A549 (cell line): ENCODE measurements at regions not wholly inside any gene's neighbourhood (a gene's known extent, or its start where the extent isn't known, plus 50 kb on each side); places are given as distances from the start of the nearest gene placed in this dataset.

Experiments
- ATAC-seq, 2 experiments: fragments of 200-7000 bp in 1 of 2; fragments of >200 bp in 1 of 2; cut with Nextera tagmentation in 1 of 2; cut with Tn5 transposase in 1 of 2; 3 replicates each; pipeline versions ENCODE4 v1.8.0 to v1.9.1; 2018 to 2020; ENCODE audit warnings: mild to moderate bottlenecking in 1 of 2, moderate library complexity in 1 of 2
- CTCF ChIA-PET: fragments of 300-600 bp; sonication (Branson Sonifier 250); formaldehyde crosslinking; extraction: SDS; loops from one replicate; lab custom pipeline; 2021; ENCODE audit warnings: antibody characterized with exemption, inconsistent platforms; lab: Yijun Ruan, JAX
- POLR2A ChIA-PET: fragments of 350-600 bp; formaldehyde crosslinking; extraction: SDS; loops from one replicate; lab custom pipeline; 2021; ENCODE audit warnings: antibody characterized with exemption, inconsistent platforms; lab: Yijun Ruan, JAX
- DNase-seq, 2 experiments: peaks; one replicate each; pipeline versions ENCODE4 v3.0.0 to v3.0.0-alpha.2; 2011 to 2016; ENCODE audit warnings: low read depth in 1 of 2, low spot score in 1 of 2
- FAIRE-seq: peaks from 2 replicates; lab custom pipeline; 2011; peaks lifted over from hg19 to GRCh38; lab: Jason Lieb, UNC
- H3K27ac ChIP-seq, 2 experiments: fragments of >200 bp; sonication (Bioruptor Twin); formaldehyde crosslinking; 3 replicates each; pipeline ENCODE4 v1.5.1; 2016 to 2017
- H3K4me1 ChIP-seq: fragments of >200 bp; sonication (Bioruptor Twin); formaldehyde crosslinking; 3 replicates; pipeline ENCODE4 v1.6.1; 2016
- H3K4me2 ChIP-seq: fragments of >200 bp; sonication (Bioruptor Twin); formaldehyde crosslinking; 3 replicates; pipeline ENCODE4 v1.6.1; 2016
- H3K4me3 ChIP-seq: fragments of >200 bp; sonication (Bioruptor Twin); formaldehyde crosslinking; 3 replicates; pipeline ENCODE4 v1.5.1; 2016
- H3K9me3 ChIP-seq: fragments of >200 bp; sonication (Bioruptor Twin); formaldehyde crosslinking; 3 replicates; pipeline ENCODE4 v1.6.1; 2016
- CHD2 ChIP-seq: fragments of 150-350 bp; IDR thresholded peaks from 2 replicates; pipeline ENCODE4 v1.6.1; 2014; ENCODE audit warnings: low read length; ENCODE audit not compliant: partially characterized antibody
- CHD4 ChIP-seq: fragments of 200-600 bp; sonication (generic); IDR thresholded peaks from 2 replicates; pipeline ENCODE4 v1.6.1; 2016; ENCODE audit warnings: antibody characterized with exemption, mild to moderate bottlenecking, borderline replicate concordance
- EP300 ChIP-seq, 2 experiments: fragments of >200 bp; sonication (Bioruptor Twin); formaldehyde crosslinking; IDR thresholded peaks; 2 replicates in 1 of 2; 3 replicates in 1 of 2; pipeline ENCODE4 v1.6.1; 2016 to 2017
- ESRRA ChIP-seq: fragments of 150-350 bp; IDR thresholded peaks from 2 replicates; pipeline ENCODE4 v1.6.1; 2014; ENCODE audit warnings: mild to moderate bottlenecking, low read length, borderline replicate concordance
- FOXS1 ChIP-seq: fragments of 250-450 bp; sonication (Bioruptor Pico); IDR thresholded peaks from 2 replicates; pipeline ENCODE4 v1.5.0; 2020; ENCODE audit warnings: mild to moderate bottlenecking, moderate library complexity
- HEYL ChIP-seq: fragments of 250-450 bp; sonication (Bioruptor Pico); IDR thresholded peaks from 2 replicates; pipeline ENCODE4 v1.8.0; 2021; ENCODE audit warnings: mild to moderate bottlenecking, moderate library complexity
- HOXB13 ChIP-seq: fragments of 250-450 bp; sonication (Bioruptor Pico); IDR thresholded peaks from 2 replicates; pipeline ENCODE4 v1.5.0; 2020; ENCODE audit warnings: low read depth, mild to moderate bottlenecking, moderate library complexity
- HOXB5 ChIP-seq: fragments of 250-450 bp; sonication (Bioruptor Pico); IDR thresholded peaks from 2 replicates; pipeline ENCODE4 v1.5.0; 2020; ENCODE audit warnings: mild to moderate bottlenecking, moderate library complexity
- JUN ChIP-seq, 2 experiments: fragments of >200 bp; sonication (Bioruptor Twin); formaldehyde crosslinking; IDR thresholded peaks; 2 replicates in 1 of 2; 3 replicates in 1 of 2; pipeline ENCODE4 v1.6.1; 2016 to 2017
- KDM1A ChIP-seq: fragments of 200-600 bp; sonication (generic); IDR thresholded peaks from 2 replicates; pipeline ENCODE4 v1.6.1; 2016; ENCODE audit warnings: low read depth, mild to moderate bottlenecking
- KDM5A ChIP-seq: fragments of 200-600 bp; sonication (generic); IDR thresholded peaks from 2 replicates; pipeline ENCODE4 v1.6.1; 2016; ENCODE audit warnings: antibody characterized with exemption, mild to moderate bottlenecking
- NFE2L2 ChIP-seq: fragments of 150-350 bp; conservative IDR thresholded peaks from 2 replicates; pipeline ENCODE4 v1.6.1; 2014; ENCODE audit warnings: low read length
- POLR2AphosphoS2 ChIP-seq: conservative IDR thresholded peaks from 2 replicates; pipeline ENCODE4 v1.6.1; 2012; ENCODE audit warnings: low read length, improper control_type of control experiment, inconsistent platforms
- RARB ChIP-seq: fragments of 250-450 bp; sonication (Bioruptor Pico); IDR thresholded peaks from 2 replicates; pipeline ENCODE4 v1.8.0; 2021; ENCODE audit warnings: mild to moderate bottlenecking, moderate library complexity
- RFX5 ChIP-seq: fragments of 450-650 bp; IDR thresholded peaks from 2 replicates; pipeline ENCODE4 v1.7.1; 2014; ENCODE audit warnings: antibody characterized with exemption, mild to moderate bottlenecking, moderate library complexity
- RNF2 ChIP-seq: fragments of 200-600 bp; sonication (generic); IDR thresholded peaks from 2 replicates; pipeline ENCODE4 v1.6.1; 2016; ENCODE audit warnings: low read depth, mild to moderate bottlenecking, antibody characterized with exemption, moderate library complexity, borderline replicate concordance
- TFCP2L1 ChIP-seq: fragments of 250-450 bp; sonication (Bioruptor Pico); IDR thresholded peaks from 2 replicates; pipeline ENCODE4 v1.5.0; 2021; ENCODE audit warnings: mild to moderate bottlenecking
- ZC3H11A ChIP-seq: fragments of 450-650 bp; IDR thresholded peaks from 2 replicates; pipeline ENCODE4 v1.6.1; 2014; ENCODE audit warnings: antibody characterized with exemption, mild to moderate bottlenecking
- ZFP36 ChIP-seq: fragments of 450-650 bp; IDR thresholded peaks from 2 replicates; pipeline ENCODE4 v1.6.1; 2014; ENCODE audit warnings: borderline replicate concordance; ENCODE audit not compliant: partially characterized antibody
- ZNF302 ChIP-seq: fragments of 250-450 bp; sonication (Bioruptor Pico); IDR thresholded peaks from 2 replicates; pipeline ENCODE4 v1.9.0; 2021; ENCODE audit warnings: inconsistent platforms, mild to moderate bottlenecking, moderate library complexity
- WGBS: methylation state at CpG from one replicate; pipeline ENCODE4 v1.1.6; 2017; ENCODE audit errors: missing lambda C conversion rate; 5-methylcytosine and 5-hydroxymethylcytosine counted together
- TF ChIP-seq, protein P1 (sequence below): fragments of 150-350 bp; IDR thresholded peaks from 2 replicates; pipeline ENCODE4 v1.6.1; 2014; ENCODE audit warnings: low read depth, mild to moderate bottlenecking, low read length
- TF ChIP-seq, protein P2 (sequence below): fragments of 450-650 bp; IDR thresholded peaks from 2 replicates; pipeline ENCODE4 v1.6.1; 2014; ENCODE audit warnings: antibody characterized with exemption
- TF ChIP-seq, protein P3 (sequence below): IDR thresholded peaks from 2 replicates; pipeline ENCODE4 v1.6.1; 2012; ENCODE audit warnings: low read depth, borderline replicate concordance
- TF ChIP-seq, protein P4 (sequence below): fragments of 200-600 bp; sonication (generic); IDR thresholded peaks from 2 replicates; pipeline ENCODE4 v1.6.1; 2016; ENCODE audit warnings: antibody characterized with exemption, mild to moderate bottlenecking, moderate library complexity

DNA sequence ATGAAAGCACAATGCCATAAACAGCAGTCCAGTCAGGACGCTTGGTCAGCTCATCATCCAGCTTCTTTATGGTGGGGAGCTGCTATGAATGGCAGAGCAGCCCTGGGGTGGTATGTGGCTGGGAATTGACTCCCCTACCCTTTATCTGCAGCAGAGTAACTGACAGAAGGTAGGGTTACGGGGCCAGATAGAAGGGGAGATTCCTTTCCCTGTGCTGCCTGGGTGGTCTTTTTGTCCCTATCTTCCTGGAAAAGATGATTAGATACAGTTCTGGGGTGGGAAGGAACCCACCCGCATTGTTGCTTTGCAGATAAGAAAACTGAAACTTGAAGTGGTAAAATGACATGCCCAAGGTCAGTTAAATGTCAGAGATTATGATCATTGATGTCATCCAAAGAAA is 405.5 kb downstream of the ARHGEF28 start:
- FAIRE-seq = no peak
- H3K4me1 ChIP-seq = peaks cover 14% of the 10 kb centered on the region; the same call in 1 of the 3 replicates
- POLR2A ChIA-PET = no interaction called here

DNA sequence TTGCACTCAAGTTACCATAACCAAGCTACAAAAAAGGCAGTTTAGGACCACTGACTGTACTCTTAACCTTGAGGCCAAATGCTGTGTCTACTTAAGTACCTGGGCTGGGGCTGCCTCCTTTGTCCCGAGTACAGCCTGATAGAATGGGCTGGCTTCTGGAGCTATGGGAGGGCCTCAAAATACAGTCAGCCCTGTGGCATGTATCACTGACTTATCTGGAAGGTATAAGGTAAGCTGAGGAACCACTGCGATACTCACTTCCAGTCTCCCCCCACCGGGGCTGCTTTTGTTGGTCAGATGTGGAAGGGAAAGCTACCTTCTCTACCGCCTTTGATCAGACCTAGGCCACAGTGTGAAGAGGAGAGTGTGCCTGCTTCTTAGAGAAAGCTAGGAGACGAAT is 404.8 kb downstream of the ARHGEF28 start:
- ChIA-PET POLR2A (no interaction called here), CTCF (interaction anchor here (0.6 to 1.0 kb wide), 3 partner anchors 14 to 611 kb away, joined by 3 to 4 read pairs (median 3); no protein-coding TSS in a partner anchor)
- WGBS = 55% methylated on average over 5 of the region's 5 CpGs
- DNase-seq = no peak
- no peak for FAIRE-seq
- Histone ChIP-seq H3K4me3 (no peak overlapping the region), H3K4me2 (no peak overlapping the region), H3K27ac (no peak overlapping the region), H3K9me3 (no peaks in the 10 kb centered on the region), H3K4me1 (peaks cover 14% of the 10 kb centered on the region; the same call in 1 of the 3 replicates)
- TF ChIP-seq, protein P1, sequence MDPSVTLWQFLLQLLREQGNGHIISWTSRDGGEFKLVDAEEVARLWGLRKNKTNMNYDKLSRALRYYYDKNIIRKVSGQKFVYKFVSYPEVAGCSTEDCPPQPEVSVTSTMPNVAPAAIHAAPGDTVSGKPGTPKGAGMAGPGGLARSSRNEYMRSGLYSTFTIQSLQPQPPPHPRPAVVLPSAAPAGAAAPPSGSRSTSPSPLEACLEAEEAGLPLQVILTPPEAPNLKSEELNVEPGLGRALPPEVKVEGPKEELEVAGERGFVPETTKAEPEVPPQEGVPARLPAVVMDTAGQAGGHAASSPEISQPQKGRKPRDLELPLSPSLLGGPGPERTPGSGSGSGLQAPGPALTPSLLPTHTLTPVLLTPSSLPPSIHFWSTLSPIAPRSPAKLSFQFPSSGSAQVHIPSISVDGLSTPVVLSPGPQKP = no peak
- TF ChIP-seq, protein P2, sequence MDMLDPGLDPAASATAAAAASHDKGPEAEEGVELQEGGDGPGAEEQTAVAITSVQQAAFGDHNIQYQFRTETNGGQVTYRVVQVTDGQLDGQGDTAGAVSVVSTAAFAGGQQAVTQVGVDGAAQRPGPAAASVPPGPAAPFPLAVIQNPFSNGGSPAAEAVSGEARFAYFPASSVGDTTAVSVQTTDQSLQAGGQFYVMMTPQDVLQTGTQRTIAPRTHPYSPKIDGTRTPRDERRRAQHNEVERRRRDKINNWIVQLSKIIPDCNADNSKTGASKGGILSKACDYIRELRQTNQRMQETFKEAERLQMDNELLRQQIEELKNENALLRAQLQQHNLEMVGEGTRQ = no peak
- TF ChIP-seq FOXS1 (no peak), RARB (CRISPR knock-in tag) (no peak), KDM1A (no peak), JUN (IDR thresholded peaks at IDR 0.05) (no peak), HOXB13 (CRISPR knock-in tag) (no peak), EP300 (IDR thresholded peaks at IDR 0.05) (no peak), KDM5A (no peak), ZFP36 (no peak), RNF2 (no peak), HOXB5 (no peak), HEYL (CRISPR knock-in tag) (no peak), TFCP2L1 (no peak), ZC3H11A (no peak)
- TF ChIP-seq, protein P3, sequence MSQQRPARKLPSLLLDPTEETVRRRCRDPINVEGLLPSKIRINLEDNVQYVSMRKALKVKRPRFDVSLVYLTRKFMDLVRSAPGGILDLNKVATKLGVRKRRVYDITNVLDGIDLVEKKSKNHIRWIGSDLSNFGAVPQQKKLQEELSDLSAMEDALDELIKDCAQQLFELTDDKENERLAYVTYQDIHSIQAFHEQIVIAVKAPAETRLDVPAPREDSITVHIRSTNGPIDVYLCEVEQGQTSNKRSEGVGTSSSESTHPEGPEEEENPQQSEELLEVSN = no peak
- TF ChIP-seq, protein P4, sequence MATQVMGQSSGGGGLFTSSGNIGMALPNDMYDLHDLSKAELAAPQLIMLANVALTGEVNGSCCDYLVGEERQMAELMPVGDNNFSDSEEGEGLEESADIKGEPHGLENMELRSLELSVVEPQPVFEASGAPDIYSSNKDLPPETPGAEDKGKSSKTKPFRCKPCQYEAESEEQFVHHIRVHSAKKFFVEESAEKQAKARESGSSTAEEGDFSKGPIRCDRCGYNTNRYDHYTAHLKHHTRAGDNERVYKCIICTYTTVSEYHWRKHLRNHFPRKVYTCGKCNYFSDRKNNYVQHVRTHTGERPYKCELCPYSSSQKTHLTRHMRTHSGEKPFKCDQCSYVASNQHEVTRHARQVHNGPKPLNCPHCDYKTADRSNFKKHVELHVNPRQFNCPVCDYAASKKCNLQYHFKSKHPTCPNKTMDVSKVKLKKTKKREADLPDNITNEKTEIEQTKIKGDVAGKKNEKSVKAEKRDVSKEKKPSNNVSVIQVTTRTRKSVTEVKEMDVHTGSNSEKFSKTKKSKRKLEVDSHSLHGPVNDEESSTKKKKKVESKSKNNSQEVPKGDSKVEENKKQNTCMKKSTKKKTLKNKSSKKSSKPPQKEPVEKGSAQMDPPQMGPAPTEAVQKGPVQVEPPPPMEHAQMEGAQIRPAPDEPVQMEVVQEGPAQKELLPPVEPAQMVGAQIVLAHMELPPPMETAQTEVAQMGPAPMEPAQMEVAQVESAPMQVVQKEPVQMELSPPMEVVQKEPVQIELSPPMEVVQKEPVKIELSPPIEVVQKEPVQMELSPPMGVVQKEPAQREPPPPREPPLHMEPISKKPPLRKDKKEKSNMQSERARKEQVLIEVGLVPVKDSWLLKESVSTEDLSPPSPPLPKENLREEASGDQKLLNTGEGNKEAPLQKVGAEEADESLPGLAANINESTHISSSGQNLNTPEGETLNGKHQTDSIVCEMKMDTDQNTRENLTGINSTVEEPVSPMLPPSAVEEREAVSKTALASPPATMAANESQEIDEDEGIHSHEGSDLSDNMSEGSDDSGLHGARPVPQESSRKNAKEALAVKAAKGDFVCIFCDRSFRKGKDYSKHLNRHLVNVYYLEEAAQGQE = no peak
- no peak for ATAC-seq

More for the DNA sequence above, 405.5 kb downstream of the ARHGEF28 start:
- 87% methylated on average over 3 of the region's 3 CpGs for WGBS
- no peak overlapping the region for H3K27ac ChIP-seq
- H3K4me3 ChIP-seq = no peak overlapping the region
- ATAC-seq (no peak), DNase-seq (no peak)
- no peak overlapping the region for H3K4me2 ChIP-seq
- CTCF ChIA-PET = interaction anchor here (0.8 to 1.0 kb wide), 2 partner anchors 14 to 129 kb away, joined by 3 to 4 read pairs; no protein-coding TSS in a partner anchor
- no peaks in the 10 kb centered on the region for H3K9me3 ChIP-seq
- no peak for TF ChIP-seq ZNF302 (CRISPR knock-in tag)
- no peak for TF ChIP-seq ESRRA
- TF ChIP-seq RFX5 = no peak
- TF ChIP-seq CHD2 = no peak
- TF ChIP-seq POLR2AphosphoS2 = no peak
- TF ChIP-seq NFE2L2 = no peak
- TF ChIP-seq CHD4 = no peak
- TF ChIP-seq KDM1A = no peak
